Stimulated activated CD4-positive, alpha-beta T cell treated with anti-CD3 and anti-CD28 coated beads, Interleukin-1b, Interleukin-23, amount 100 ng/mL, for 1 hour (primary cell): ENCODE measurements at regions not wholly inside any gene's neighbourhood (a gene's known extent, or its start where the extent isn't known, plus 50 kb on each side); places are given as distances from the start of the nearest gene placed in this dataset.

Experiments
- DNase-seq, 2 donors: peaks; one replicate each; pipeline ENCODE4 v3.0.0-alpha.2; 2020; ENCODE audit warnings: low read depth in 2 of 2

DNA sequence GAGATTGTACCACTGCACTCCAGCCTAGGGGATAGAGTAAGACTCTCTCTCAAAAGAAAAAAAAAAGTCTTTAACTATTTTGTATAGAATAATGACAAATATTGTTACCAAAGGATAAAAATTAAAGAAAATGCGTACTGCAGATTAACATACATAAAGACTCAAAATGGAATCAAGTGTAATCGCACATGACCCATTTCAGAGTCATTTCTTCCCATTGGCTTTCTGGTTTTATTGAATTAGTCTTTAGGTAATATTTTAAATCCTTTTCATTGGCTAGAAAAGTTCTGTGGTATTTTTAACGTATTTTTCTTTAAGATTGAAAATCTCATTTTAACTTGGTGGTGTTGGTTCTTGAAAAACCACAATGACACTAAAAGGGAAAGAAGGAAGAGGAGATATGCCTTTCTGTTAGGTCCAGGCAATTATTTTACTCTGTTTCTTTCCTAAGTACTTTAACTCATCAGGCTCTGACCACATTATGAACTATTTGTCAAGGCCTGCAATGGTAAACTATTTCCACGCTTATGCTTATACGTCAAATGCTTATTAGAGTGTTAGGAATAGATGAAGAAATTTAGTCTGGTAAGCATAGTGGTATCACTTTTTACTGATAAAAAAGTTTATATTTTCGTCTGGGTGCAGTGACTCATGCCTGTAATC lies 52.3 kb downstream of the PLEKHG1 start:
- no peak for DNase-seq

DNA sequence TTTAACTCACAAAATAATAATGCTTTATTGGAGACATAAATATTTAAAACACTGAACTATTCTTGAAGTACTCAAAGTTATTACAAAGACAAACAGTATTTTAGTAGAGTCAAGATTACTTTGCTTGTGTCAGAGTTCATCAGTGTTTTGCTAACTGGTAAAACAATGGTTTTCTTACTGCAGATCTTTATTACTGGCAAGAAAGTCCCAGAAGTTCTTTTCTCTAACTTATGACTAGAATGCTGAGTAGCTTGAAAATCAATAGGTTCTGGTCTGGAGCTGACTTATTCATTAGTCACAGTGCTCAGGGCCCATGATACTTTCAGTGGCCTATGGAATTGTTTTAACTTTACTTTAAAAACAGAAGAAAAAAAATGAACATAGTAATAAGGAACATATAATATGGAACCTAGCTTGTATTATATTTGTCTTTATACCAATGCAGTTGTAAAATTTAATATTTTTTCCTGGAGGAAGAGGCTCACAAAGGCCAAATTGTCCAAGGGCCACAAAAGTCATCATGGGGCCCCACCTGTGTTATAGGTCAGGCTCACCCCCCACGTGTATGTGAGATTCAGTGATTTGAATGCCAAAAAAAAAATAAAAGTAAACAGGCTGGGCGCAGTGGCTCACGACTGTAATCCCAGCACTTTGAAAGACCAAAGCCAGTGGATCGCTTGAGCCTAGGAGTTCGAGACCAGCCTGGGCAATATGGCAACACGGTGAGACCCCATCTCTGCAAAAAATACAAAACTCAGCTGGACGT lies 53.3 kb downstream of the PLEKHG1 start:
- DNase-seq: no peak

DNA sequence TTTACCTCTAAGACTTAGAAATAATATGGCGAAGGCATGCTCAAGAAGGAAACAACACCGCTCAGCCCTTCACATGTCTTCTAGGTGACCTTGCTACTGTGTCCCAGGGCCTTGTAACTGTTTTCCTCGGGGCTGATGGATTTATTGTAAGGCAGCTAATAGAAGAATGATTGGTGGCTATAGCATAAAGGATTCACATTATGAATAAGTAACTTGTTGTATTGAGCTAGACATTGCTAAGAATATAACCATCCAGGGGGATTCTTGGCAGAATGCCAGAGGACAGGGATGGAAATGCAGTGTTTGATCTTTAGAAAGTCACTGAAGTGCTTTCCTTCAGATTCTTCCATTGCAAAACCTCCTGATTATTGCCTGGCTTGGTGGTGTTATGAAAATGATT lies 54.9 kb downstream of the PLEKHG1 start:
- no peak for DNase-seq

DNA sequence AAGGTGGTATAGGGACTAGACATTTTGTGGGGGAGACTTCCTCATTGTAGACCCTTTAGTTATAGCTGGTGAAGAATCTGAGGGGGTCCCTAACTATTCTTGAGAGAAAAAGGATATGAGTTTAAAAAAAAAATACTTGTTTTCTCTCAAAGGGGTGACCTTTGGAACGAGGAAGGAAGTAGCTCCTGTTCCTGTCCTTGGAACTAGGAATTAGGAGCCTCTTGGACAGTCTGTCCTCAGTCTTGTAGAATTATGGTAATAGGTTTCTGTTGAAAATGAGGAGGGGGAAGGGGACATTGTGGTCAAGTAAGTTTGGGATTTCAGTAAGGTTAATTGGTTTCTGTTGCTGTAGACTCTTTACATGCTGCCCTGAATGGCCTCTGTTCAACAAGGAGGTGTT lies 56.5 kb downstream of the PLEKHG1 start:
- DNase-seq: no peak

DNA sequence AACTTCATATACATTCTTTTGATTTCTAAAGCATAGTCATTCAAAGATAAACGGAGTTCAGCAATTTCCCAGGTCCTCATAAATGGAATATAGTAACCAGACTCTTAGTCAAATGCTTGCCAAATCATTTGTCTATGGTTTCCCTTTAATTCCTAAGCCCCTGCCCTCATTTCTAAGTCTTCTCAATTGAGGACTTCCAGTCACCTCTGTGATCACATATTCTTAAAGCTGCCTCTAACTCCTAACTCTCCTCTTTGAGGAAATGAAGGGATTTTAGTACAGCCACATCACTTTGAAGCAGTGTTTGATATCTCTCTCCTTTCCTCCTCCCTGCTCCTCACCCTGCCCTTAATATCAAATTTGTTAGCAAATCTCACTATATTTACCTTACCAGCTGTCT lies 58.7 kb downstream of the PLEKHG1 start:
- no peak for DNase-seq

DNA sequence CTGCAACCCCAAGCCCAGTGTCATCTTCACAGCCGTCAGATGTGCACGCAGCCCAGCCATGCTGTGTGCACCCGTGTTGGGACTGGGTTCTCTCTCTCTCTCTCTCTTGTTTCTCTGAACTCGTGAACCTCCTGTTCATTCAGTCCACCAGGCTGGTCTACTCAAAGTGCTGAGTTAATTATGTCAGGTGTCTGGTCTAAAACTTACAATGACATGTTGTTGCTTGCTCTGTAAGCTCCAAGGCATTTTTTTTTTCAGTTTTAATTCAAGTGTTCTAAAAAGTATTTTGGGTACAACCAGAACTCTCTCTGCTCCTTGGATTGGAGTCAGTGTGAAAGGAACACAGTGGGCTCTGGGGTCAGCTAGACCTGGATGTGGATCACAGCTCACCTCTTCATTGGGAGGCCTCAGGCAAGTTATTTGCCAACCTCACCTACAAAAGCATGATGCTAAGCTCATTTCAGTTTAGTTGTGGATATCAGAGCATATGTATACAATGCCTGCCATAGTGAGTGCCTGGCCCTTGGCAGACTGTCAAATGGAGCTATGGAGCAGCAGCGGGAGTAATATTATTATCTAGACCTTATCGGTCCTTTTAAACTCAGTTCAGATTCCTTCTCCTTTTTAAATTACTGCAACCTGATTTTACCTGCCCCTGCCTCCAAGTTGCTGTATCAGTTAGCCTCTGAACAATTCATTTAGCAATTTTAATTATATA lies 59.5 kb downstream of the PLEKHG1 start:
- no peak for DNase-seq

DNA sequence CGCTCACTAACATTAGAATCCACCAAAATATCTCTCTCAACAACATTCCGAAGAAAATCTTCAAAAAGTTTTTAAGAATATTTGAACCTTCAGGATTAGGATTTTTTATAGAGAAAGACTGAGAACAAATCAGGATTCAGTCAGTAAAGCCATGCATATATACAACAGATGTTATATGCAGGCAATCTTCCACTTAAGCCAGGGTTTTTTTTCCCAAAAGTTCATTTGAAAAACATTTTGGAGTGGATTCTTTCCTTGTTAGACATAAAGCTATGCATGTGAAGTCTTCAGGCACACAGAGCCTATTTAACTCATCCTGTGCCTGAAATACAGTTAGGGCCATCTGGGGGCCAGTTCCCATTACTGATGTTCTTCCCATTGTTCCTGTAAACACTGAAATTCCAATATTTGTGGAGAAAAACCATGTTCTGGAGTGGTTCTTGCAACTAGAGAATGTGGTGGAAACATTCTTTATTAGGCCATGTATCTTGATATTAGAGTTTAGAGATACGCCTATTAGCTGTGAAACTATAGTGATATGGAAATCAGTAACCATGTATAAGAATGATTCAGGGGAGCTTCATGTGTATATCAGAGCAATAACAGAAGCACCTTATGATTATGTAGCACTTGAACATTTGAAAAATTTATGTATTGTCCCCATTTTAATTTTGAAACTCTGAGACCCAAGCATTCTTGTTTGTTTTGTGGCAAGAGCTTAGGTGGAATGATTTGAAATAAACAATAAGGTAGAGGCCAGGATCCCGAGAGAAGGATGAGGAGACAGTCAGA lies 61.7 kb downstream of the PLEKHG1 start:
- DNase-seq: no peak

DNA sequence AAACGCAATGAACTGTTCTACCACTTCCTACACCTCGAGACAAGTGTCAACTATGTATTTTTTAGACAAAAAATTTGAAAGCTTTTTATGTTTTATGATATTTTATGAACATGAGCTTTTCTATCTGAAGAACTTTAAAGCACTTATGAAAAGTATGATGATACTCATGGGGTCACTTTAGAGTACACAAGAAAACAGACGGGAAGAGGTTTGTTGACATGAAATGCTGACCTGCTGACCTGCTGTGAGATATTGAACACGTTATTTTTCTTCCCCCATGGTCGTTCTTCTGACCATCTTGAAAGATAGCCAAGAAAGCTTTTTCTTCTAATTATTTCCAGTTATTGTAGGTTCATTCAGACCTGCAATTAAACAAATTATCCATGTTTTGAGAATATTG lies 63.1 kb downstream of the PLEKHG1 start:
- DNase-seq: no peak

DNA sequence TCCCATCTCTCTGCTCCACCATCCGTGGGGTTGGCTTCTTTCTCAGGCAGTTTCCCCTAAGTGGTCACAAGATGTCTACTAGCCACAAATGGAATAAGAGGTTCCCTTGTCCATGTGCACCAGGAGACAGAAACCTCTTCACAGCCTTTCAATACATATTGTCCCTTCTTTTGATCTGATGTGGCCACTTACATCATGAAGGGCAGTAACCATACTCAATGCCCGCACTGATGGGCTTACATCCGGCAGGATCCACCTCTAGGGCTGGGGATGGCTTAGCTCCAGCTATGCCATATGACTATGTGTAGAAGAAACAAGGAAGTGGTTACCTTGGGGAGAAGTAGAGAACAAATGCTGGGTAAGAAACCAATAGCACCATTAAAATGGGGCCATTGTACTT lies 64.4 kb downstream of the PLEKHG1 start:
- DNase-seq: no peak

DNA sequence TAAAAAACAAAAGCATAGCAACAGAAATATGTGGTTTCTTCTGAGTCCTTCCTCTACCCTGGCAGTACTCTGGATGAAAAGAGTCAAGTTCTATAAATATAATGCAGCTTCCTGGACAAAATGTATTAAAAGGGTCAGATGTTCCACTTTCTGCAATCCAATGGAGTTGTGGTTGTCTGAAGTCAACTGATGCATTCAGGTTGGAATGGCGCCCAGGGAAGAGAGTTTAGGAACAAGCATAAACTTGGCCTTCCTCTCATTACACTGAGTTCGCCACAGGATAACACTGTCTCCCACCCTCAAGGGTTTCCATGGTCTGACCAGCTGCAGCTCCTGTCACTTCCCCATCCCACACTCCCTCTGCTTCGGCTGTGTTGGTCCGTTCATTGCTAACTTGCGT lies 66.4 kb downstream of the PLEKHG1 start:
- no peak for DNase-seq

DNA sequence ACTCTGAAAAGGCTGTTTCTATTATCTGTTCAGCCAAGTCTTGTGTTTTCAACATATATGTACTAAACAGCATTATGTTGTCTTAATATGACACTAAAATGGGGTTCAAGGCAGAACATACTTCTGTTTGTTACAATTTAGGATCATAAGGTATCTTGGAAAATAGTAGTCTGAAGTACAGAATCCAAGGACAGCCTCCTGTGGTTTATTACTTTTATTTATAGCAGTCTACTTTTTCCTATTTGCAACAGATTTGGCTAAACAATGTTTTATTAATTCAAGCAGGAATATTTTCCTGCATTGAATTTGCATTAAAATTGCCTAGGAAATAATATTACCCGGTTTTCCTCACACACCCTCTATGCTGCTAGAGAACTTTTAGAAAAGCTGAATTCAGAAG lies 67.7 kb downstream of the PLEKHG1 start:
- no peak for DNase-seq

DNA sequence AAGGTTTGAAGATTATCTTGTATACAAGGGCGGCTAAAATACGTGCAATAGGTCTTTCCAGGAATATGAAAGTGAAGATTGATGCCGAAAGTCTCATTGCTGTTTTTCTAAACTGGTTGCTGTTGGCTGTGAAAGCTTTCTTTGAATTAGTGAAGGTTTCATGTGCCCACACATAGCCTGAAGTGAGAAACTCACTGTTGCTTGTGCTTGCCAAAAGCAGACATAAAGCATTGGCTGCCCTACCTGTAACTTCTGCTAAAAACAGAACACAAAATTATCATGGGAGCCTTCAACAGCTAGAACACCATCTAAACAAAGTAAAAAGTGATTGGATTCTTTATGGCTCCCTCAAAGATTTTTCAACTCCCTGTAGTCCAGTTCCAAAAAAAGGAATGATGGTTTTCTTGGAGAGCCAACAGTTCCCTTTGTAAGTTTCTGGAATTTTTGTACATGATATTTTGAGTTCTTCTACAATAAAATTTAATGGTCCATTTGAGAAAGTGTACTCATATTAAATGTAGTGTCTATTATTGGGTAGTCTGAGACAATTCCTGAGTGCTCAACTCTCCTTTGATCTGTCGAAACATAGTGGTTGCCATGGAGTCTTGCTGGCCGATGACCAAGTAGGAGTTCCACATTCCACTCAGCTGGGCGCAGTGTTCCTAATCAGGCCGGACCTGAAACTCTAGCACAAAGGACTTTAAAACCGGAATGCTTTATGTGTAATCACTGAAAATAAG lies 68.5 kb downstream of the PLEKHG1 start:
- no peak for DNase-seq

DNA sequence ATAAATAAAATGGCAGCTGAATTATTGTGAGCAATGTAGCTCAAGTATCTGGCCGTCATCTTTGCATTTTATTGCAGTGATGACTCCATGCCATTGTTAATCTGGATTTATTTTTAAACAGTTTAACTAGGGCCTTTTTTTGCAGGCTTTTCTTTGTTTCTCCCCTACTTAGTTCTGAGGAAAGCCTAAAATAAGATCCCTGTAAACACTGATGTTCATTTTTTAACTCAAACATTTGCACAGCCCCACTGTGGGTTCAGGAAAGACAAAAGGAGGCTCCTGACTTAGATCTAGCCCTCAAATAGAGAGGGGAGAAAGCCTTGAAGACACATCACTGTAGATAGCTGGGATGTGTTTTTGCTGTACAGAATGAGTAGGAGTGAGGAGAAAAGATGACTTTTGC lies 69.2 kb downstream of the PLEKHG1 start:
- DNase-seq: no peak

DNA sequence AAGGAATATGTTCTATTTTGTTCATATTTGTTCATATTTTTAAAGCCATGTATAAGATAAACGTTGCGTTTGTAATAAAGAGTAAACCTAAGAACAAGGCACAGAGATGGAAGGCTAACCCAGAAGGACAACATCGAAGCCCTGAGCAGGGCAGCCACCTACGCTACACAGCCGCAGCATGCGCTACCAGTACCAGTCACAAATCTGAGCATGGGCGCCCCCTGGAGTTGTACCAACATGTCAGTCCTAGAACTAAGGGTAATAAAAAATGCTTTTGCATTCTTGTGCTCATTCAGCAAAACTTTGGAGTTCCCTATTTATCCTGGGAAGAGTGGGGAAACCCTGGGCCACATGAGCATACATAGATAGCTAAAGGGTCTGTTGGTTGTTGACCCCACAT lies 70.6 kb downstream of the PLEKHG1 start:
- no peak for DNase-seq

DNA sequence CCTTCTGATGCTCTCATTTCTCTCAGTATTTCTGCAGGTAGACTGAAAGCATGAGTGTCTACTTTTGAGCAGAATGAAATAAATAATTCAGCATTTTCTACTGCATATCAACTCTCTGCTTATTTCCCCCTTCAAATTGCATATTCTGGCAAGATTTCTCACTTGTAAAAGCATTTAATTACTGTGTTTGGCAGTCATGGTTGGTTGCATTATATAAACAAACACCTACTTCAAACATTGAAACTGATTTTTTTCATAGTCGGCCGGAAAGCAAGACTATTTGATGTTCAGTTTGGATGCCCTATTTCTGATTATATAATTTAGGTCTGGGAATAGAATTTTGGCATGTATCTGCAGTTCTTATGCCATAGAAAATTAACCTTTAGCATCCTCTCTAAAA lies 73.1 kb downstream of the PLEKHG1 start:
- DNase-seq: no peak

DNA sequence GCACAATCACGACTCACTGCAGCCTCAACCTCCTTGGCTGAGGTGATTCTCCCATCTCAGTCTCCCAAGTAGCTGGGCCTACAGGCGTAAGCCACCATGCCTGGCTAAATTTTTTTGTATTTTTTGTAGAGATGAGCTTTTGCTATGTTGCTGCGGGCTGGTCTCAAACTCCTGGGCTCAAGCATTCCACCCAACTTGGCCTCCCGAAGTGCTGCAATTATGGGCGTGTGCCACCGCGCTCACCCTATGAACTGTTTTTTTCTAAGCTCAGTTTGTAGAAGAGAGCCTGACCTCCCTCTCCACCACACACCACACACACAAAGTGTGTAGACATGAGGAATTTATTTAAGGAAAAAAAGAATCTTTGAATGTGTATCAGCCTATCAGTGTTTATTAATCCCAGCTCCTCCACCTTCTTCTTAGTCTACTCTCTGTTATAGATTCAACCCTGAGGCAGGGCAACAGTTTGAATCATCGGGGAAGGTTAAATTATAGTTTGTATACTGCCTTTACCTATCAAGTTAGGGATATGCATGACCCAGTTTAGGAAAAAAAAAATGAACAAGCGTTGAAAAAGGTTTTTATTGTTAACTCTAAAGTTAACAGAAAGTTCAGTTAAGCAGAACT lies 74.1 kb downstream of the PLEKHG1 start:
- no peak for DNase-seq

DNA sequence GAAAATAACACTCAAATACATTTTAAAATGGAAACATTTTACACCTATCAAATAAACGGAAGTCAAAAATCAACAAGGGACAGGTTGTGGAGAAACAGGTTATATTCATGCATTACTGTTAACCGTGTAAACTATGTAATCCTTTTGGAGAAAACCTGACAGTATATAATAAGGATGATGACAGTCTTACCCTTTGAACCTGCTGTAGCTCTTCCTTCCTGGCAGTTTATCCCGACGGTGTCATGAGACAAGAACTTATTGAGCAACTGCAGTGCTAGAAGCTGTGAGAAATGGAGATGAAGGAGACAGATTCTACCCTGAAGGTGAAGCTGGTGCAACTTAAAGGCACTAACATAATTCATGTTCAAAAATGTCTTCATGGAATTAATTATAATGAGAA lies 76.7 kb downstream of the PLEKHG1 start:
- no peak for DNase-seq

DNA sequence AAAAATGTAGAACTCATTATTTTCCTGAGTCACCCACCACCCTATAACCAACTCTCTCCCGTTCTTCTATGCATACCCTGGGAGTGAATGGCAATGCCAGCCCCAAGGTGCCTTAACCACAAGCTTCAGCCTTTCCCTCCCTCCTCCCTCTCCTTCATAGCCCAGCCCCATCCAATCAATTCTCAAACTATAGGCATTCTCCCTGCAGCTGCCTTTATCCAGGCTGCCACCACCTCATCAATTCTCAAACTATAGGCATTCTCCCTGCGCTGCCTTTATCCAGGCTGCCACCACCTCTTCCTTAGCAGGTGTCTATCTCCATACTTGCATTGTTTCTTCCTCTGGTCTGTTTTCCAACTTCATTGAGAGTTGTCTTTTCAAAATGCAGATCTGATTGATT lies 77.1 kb downstream of the PLEKHG1 start:
- no peak for DNase-seq

DNA sequence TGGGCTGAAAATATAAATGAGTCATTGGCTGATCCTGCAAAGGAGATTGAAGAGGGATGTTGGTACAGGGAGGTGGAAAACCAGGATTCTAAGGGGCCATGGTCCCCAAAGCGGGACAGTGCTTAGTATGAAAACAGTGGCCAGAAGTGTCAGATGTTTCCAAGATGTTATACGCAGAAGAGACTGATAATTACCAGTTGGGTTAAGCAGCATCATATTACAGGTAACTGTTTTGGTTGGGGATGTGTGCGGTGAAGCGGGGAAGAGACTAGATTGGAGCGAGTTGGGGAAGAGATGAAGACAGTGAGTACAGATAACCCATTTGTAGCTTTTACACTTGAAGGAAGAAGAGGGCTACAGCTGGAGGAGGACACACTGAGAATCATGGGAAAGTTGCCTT lies 80.8 kb downstream of the PLEKHG1 start:
- DNase-seq: no peak

DNA sequence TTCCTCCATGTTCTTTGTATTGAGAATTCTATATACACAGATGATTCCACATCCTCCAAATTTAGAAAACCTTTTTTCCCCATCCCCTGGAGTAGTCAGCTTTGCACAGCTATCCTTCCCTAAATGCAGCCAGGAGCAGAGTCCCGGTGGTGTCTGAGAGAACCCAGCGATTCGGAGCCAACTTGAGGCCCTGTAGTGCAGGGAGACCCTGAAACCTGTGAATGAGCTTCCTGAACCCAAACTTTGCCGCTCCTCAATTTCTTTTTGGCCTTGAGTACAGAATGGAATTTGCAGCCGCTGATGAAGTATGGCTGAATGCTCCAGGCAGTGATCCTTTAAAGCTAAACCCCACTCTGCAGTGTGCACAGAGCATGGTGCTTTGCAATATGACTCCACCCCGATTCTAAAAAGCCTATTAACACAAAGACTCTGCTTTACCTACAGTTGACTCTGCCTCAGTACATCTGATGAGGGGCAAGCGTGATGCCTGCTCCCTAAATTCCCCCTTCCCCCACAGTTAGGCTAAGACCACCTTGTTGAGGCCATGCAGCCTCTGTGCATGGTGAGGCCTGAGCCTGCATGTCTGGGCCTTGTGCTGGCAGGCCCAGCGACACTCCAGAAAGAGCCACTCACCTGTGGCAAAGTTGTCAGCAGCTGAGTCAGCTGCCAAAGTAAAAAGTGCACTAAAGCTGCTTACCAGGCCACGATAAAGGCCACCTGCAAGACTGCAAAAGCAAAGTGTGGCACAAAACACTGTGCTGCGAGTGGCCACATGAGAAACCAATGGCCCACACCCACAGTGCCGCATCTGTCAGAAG lies 82.1 kb downstream of the PLEKHG1 start:
- DNase-seq: no peak
